CD4-positive, CD25-positive, alpha-beta regulatory T cell (primary cell): ENCODE measurements at regions not wholly inside any gene's neighbourhood (a gene's known extent, or its start where the extent isn't known, plus 50 kb on each side); places are given as distances from the start of the nearest gene placed in this dataset.

ENCODE experiments used
- ATAC-seq, 2 donors: fragments of 150-1000 bp; cut with Tn5 transposase; one replicate each; pipeline ENCODE4 v1.10.0; 2021; ENCODE audit warnings: low read depth in 2 of 2, moderate number of reproducible peaks in 2 of 2, moderate library complexity in 1 of 2
- DNase-seq, 3 donors: peaks; one replicate each; pipeline versions ENCODE4 v3.0.0 to v3.0.0-alpha.2; 2012 to 2022; ENCODE audit warnings: mixed read lengths in 1 of 3
- H3K27ac ChIP-seq: one replicate; pipeline ENCODE4 v1.7.0; 2013; ENCODE audit warnings: mild to moderate bottlenecking, low read length; ENCODE audit not compliant: insufficient read depth, poor library complexity, severe bottlenecking
- H3K27me3 ChIP-seq: one replicate; pipeline ENCODE4 v1.7.0; 2013; ENCODE audit warnings: low read length; ENCODE audit not compliant: control insufficient read depth, insufficient read depth
- H3K36me3 ChIP-seq: one replicate; pipeline ENCODE4 v1.7.0; 2013; ENCODE audit warnings: mild to moderate bottlenecking, low read length, moderate library complexity; ENCODE audit not compliant: control insufficient read depth, insufficient read depth
- H3K4me1 ChIP-seq: 2 replicates; pipeline ENCODE4 v1.7.0; 2013; ENCODE audit warnings: mild to moderate bottlenecking, low read length; ENCODE audit not compliant: insufficient read depth, control insufficient read depth, poor library complexity, severe bottlenecking
- H3K4me3 ChIP-seq: one replicate; pipeline ENCODE4 v1.7.0; 2013; ENCODE audit warnings: low read depth, mild to moderate bottlenecking, low read length, moderate library complexity
- H3K9me3 ChIP-seq, 2 experiments: 1 replicate in 1 of 2; 2 replicates in 1 of 2; pipeline ENCODE4 v1.7.0; 2013; ENCODE audit warnings: low read length in 2 of 2, mild to moderate bottlenecking in 1 of 2, moderate library complexity in 1 of 2; ENCODE audit not compliant: control insufficient read depth in 2 of 2
- H3K27ac Mint-ChIP-seq, 3 donors: one replicate each; pipeline ENCODE4 v1.8.0; 2020 to 2022; ENCODE audit warnings: mild to moderate bottlenecking in 3 of 3, mixed read lengths in 3 of 3, moderate library complexity in 2 of 3
- H3K27me3 Mint-ChIP-seq: one replicate; pipeline ENCODE4 v1.8.0; 2022; ENCODE audit warnings: mild to moderate bottlenecking, mixed read lengths
- H3K36me3 Mint-ChIP-seq: one replicate; pipeline ENCODE4 v1.8.0; 2020; ENCODE audit warnings: mixed read lengths
- H3K4me1 Mint-ChIP-seq, 4 donors: one replicate each; pipeline ENCODE4 v1.8.0; 2020 to 2022; ENCODE audit warnings: mixed read lengths in 4 of 4, mild to moderate bottlenecking in 1 of 4
- H3K4me3 Mint-ChIP-seq, 4 donors: one replicate each; pipeline ENCODE4 v1.8.0; 2020 to 2022; ENCODE audit warnings: mild to moderate bottlenecking in 4 of 4, mixed read lengths in 4 of 4, moderate library complexity in 3 of 4
- H3K9me3 Mint-ChIP-seq, 7 donors: one replicate each; pipeline ENCODE4 v1.8.0; 2020 to 2022; ENCODE audit warnings: mixed read lengths in 7 of 7, mild to moderate bottlenecking in 3 of 7, moderate library complexity in 2 of 7

DNA sequence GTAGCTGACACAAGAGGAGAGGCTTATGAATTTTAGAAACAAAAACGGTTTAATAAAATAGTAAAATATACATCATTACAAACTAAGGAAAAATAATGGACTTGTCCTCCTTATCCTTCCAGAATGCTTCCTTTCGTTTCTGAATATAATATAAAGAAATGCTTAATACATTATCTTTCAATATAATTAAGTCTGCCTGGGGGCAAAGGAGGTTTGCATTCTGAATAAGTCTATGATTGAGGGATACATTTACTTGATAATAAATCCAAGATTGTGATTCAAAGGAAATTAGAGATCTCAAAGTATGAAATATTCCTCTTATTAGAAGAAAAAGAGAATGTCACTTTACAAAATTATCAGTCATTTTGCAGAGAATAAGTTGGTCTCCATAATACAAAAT is 386.5 kb downstream of the SPATA31D1 start:
- DNase-seq (no peak), ATAC-seq (no peak)
- Histone ChIP-seq H3K27me3 (no peaks in the 10 kb centered on the region), H3K4me1 (no peaks in the 10 kb centered on the region), H3K27ac (no peak overlapping the region), H3K36me3 (no peaks in the 10 kb centered on the region), H3K9me3 (no peaks in the 10 kb centered on the region), H3K4me3 (no peak overlapping the region)
- Mint-ChIP-seq H3K4me3 (no peak overlapping the region), H3K9me3 (peaks cover 0 to 16% (median 8%) of the 10 kb centered on the region in 7 donors), H3K36me3 (no peaks in the 10 kb centered on the region), H3K27me3 (no peaks in the 10 kb centered on the region), H3K27ac (no peak overlapping the region), H3K4me1 (no peaks in the 10 kb centered on the region)

- Histone ChIP-seq H3K4me1 (no peaks in the 10 kb centered on the region), H3K4me3 (no peak overlapping the region), H3K27ac (no peak overlapping the region), H3K9me3 (no peaks in the 10 kb centered on the region), H3K27me3 (no peaks in the 10 kb centered on the region), H3K36me3 (no peaks in the 10 kb centered on the region)
- DNase-seq (no peak), ATAC-seq (no peak)
- Mint-ChIP-seq H3K27ac (no peak overlapping the region), H3K36me3 (no peaks in the 10 kb centered on the region), H3K4me3 (no peak overlapping the region), H3K27me3 (no peaks in the 10 kb centered on the region), H3K4me1 (no peaks in the 10 kb centered on the region), H3K9me3 (peaks cover 2 to 21% (median 6%) of the 10 kb centered on the region in 7 donors)
Observed at GRCh38 chr9:82376677-82377232, 388.2 kb downstream of the SPATA31D1 start.

GRCh38 chr9:82382887-82383616 is 394.5 kb downstream of the SPATA31D1 start:
- Mint-ChIP-seq H3K9me3 (peaks cover 0 to 21% (median 7%) of the 10 kb centered on the region in 7 donors), H3K27me3 (no peaks in the 10 kb centered on the region), H3K4me3 (no peak overlapping the region), H3K4me1 (no peaks in the 10 kb centered on the region), H3K27ac (no peak overlapping the region), H3K36me3 (no peaks in the 10 kb centered on the region)
- Histone ChIP-seq H3K4me1 (no peaks in the 10 kb centered on the region), H3K27ac (no peak overlapping the region), H3K27me3 (no peaks in the 10 kb centered on the region), H3K36me3 (no peaks in the 10 kb centered on the region), H3K9me3 (peaks cover 0 to 1% of the 10 kb centered on the region in 2 experiments), H3K4me3 (no peak overlapping the region)
- ATAC-seq (no peak), DNase-seq (no peak)

- Histone ChIP-seq H3K27ac (no peak overlapping the region), H3K4me1 (no peaks in the 10 kb centered on the region), H3K9me3 (peaks cover 0 to 1% of the 10 kb centered on the region in 2 experiments), H3K4me3 (no peak overlapping the region), H3K27me3 (no peaks in the 10 kb centered on the region), H3K36me3 (no peaks in the 10 kb centered on the region)
- DNase-seq = no peak
- no peak overlapping the region for H3K27ac Mint-ChIP-seq
- H3K27me3 Mint-ChIP-seq = no peaks in the 10 kb centered on the region
- no peaks in the 10 kb centered on the region for H3K4me1 Mint-ChIP-seq
- H3K4me3 Mint-ChIP-seq = no peak overlapping the region
- H3K36me3 Mint-ChIP-seq = no peaks in the 10 kb centered on the region
- no peak for ATAC-seq
- peaks cover 0 to 28% (median 7%) of the 10 kb centered on the region in 7 donors for H3K9me3 Mint-ChIP-seq
Observed at GRCh38 chr9:82385633-82386032, 397.1 kb downstream of the SPATA31D1 start.

DNA sequence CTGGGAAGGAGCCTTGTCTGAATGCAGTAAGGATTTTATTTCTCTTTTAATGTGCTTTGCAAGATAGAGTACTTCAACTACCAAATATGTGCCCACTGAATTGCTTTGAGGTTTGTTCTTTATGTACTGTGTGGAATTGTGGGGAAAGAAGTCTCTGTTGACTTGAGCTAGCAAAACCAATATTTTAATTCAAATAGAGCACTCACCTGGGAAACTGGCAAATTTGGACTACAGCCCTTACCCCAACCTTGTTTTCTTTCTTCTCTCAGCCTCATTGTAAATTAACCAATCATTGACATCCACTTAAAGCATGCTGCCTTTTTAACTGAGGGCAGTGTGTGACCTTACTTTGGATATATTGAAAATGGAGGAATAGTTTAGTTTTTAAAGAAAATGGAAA is 409.0 kb downstream of the SPATA31D1 start:
- ATAC-seq = no peak
- Mint-ChIP-seq H3K4me1 (no peaks in the 10 kb centered on the region), H3K36me3 (no peaks in the 10 kb centered on the region), H3K9me3 (peaks cover 0 to 9% (median 3%) of the 10 kb centered on the region in 7 donors), H3K27me3 (no peaks in the 10 kb centered on the region), H3K27ac (no peak overlapping the region), H3K4me3 (no peak overlapping the region)
- Histone ChIP-seq H3K4me1 (no peaks in the 10 kb centered on the region), H3K27ac (no peak overlapping the region), H3K9me3 (no peaks in the 10 kb centered on the region), H3K27me3 (no peaks in the 10 kb centered on the region), H3K36me3 (no peaks in the 10 kb centered on the region), H3K4me3 (no peak overlapping the region)
- DNase-seq = no peak

GRCh38 chr9:82404196-82404870 is 415.8 kb downstream of the SPATA31D1 start:
- H3K4me1 Mint-ChIP-seq = no peaks in the 10 kb centered on the region
- DNase-seq = no peak
- no peak overlapping the region for H3K4me3 ChIP-seq
- H3K27me3 Mint-ChIP-seq = no peaks in the 10 kb centered on the region
- no peaks in the 10 kb centered on the region for H3K4me1 ChIP-seq
- H3K4me3 Mint-ChIP-seq = no peak overlapping the region
- H3K27ac Mint-ChIP-seq = no peak overlapping the region
- H3K36me3 Mint-ChIP-seq = no peaks in the 10 kb centered on the region
- ATAC-seq = no peak
- no peak overlapping the region for H3K27ac ChIP-seq
- peaks cover under 1 to 14% (median 3%) of the 10 kb centered on the region in 7 donors for H3K9me3 Mint-ChIP-seq
- no peaks in the 10 kb centered on the region for H3K27me3 ChIP-seq
- H3K36me3 ChIP-seq = no peaks in the 10 kb centered on the region
- H3K9me3 ChIP-seq = no peaks in the 10 kb centered on the region

DNA sequence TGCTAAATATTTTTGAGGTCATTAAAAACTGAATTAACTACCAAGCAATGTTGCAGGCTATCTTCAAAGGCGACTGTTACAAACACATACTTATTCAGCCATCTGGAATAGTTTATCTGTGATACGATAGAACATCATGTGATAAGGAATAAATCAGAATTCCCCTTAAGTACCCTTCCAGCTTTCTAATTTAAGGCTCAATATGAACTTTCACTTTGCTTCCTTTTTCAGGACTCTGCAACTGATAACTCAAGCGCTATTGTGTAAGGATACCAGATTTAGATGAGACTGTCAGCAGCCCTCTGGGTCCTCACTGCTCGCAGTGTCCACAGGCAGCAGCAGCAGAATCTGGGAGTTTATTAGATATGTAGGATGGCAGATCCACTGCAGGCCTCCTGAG is 416.3 kb downstream of the SPATA31D1 start:
- Histone ChIP-seq H3K36me3 (no peaks in the 10 kb centered on the region), H3K4me1 (no peaks in the 10 kb centered on the region)
- no peak overlapping the region for H3K27ac Mint-ChIP-seq

More for the DNA sequence above, 416.3 kb downstream of the SPATA31D1 start:
- H3K36me3 Mint-ChIP-seq = no peaks in the 10 kb centered on the region
- no peak overlapping the region for H3K4me3 Mint-ChIP-seq
- ATAC-seq (no peak), DNase-seq (no peak)
- Histone ChIP-seq H3K9me3 (no peaks in the 10 kb centered on the region), H3K27ac (no peak overlapping the region), H3K27me3 (no peaks in the 10 kb centered on the region), H3K4me3 (no peak overlapping the region)
- peaks cover 2 to 18% (median 4%) of the 10 kb centered on the region in 7 donors for H3K9me3 Mint-ChIP-seq
- H3K27me3 Mint-ChIP-seq = no peaks in the 10 kb centered on the region
- no peaks in the 10 kb centered on the region for H3K4me1 Mint-ChIP-seq
